Mesenchymal stem cell (in vitro differentiated cells and primary cell): ENCODE measurements at regions not wholly inside any gene's neighbourhood (a gene's known extent, or its start where the extent isn't known, plus 50 kb on each side); places are given as distances from the start of the nearest gene placed in this dataset.

Source experiments
- DNase-seq: peaks from one replicate; pipeline ENCODE4 v3.0.0-alpha.2; 2013
- H2AFZ ChIP-seq: one replicate; pipeline ENCODE4 v1.6.1; 2013; ENCODE audit warnings: low read depth, mild to moderate bottlenecking, control low read depth, inconsistent platforms, low read length, moderate library complexity
- H2AK5ac ChIP-seq: 2 replicates; pipeline ENCODE4 v1.6.1; 2013; ENCODE audit warnings: low read length, moderate library complexity, mild to moderate bottlenecking, inconsistent platforms; ENCODE audit not compliant: severe bottlenecking
- H2BK120ac ChIP-seq: one replicate; pipeline ENCODE4 v1.6.1; 2013; ENCODE audit warnings: low read depth, mild to moderate bottlenecking, inconsistent platforms, low read length, moderate library complexity
- H2BK12ac ChIP-seq, 2 experiments: one replicate each; pipeline ENCODE4 v1.6.1; 2013; ENCODE audit warnings: inconsistent platforms in 2 of 2, low read length in 2 of 2, mild to moderate bottlenecking in 2 of 2, moderate library complexity in 2 of 2, control low read depth in 1 of 2
- H2BK15ac ChIP-seq: one replicate; pipeline ENCODE4 v1.6.1; 2013; ENCODE audit warnings: mild to moderate bottlenecking, low read depth, inconsistent platforms; ENCODE audit not compliant: poor library complexity, severe bottlenecking
- H2BK5ac ChIP-seq: 2 replicates; pipeline ENCODE4 v1.6.1; 2013; ENCODE audit warnings: low read depth, mild to moderate bottlenecking, low read length, control low read depth, inconsistent platforms; ENCODE audit not compliant: poor library complexity, severe bottlenecking
- H3K14ac ChIP-seq, 2 experiments: one replicate each; pipeline ENCODE4 v1.6.1; 2013; ENCODE audit warnings: inconsistent platforms in 2 of 2, low read length in 2 of 2, control low read depth in 1 of 2, mild to moderate bottlenecking in 1 of 2, moderate library complexity in 1 of 2
- H3K18ac ChIP-seq, 2 experiments: one replicate each; pipeline ENCODE4 v1.6.1; 2013; ENCODE audit warnings: inconsistent platforms in 2 of 2, low read length in 2 of 2, control low read depth in 1 of 2, low read depth in 1 of 2, mild to moderate bottlenecking in 1 of 2
- H3K23ac ChIP-seq, 2 experiments: one replicate each; pipeline ENCODE4 v1.6.1; 2013; ENCODE audit warnings: inconsistent platforms in 2 of 2, low read length in 2 of 2, mild to moderate bottlenecking in 2 of 2, moderate library complexity in 2 of 2, control low read depth in 1 of 2
- H3K27ac ChIP-seq: 2 replicates; pipeline ENCODE4 v1.5.1; 2013; ENCODE audit warnings: mild to moderate bottlenecking, moderate library complexity, low read length, control low read depth, inconsistent platforms; ENCODE audit not compliant: poor library complexity, severe bottlenecking
- H3K27me3 ChIP-seq, 2 experiments: 2 replicates each; pipeline versions ENCODE4 v1.6.1 to v1.7.0; 2013; ENCODE audit warnings: low read length in 2 of 2, mild to moderate bottlenecking in 2 of 2, moderate library complexity in 2 of 2, control low read depth in 1 of 2, inconsistent platforms in 1 of 2; ENCODE audit not compliant: control insufficient read depth in 1 of 2, insufficient read depth in 1 of 2
- H3K36me3 ChIP-seq, 2 experiments: 2 replicates each; pipeline versions ENCODE4 v1.6.1 to v1.7.0; 2013; ENCODE audit warnings: low read length in 2 of 2, control low read depth in 1 of 2, inconsistent platforms in 1 of 2, low read depth in 1 of 2, mild to moderate bottlenecking in 1 of 2; ENCODE audit not compliant: insufficient read depth in 2 of 2, control insufficient read depth in 1 of 2
- H3K4ac ChIP-seq, 2 experiments: one replicate each; pipeline ENCODE4 v1.6.1; 2013; ENCODE audit warnings: inconsistent platforms in 2 of 2, low read length in 2 of 2, mild to moderate bottlenecking in 2 of 2, moderate library complexity in 2 of 2, control low read depth in 1 of 2, low read depth in 1 of 2
- H3K4me1 ChIP-seq: 2 replicates; pipeline ENCODE4 v1.6.1; 2013; ENCODE audit warnings: low read depth, low read length, control low read depth; ENCODE audit not compliant: control insufficient read depth, insufficient read depth
- H3K4me2 ChIP-seq: 2 replicates; pipeline ENCODE4 v1.6.1; 2013; ENCODE audit warnings: low read length, mild to moderate bottlenecking, inconsistent platforms; ENCODE audit not compliant: poor library complexity, severe bottlenecking
- H3K4me3 ChIP-seq, 2 experiments: 2 replicates each; pipeline versions ENCODE4 v1.5.1 to v1.7.0; 2013; ENCODE audit warnings: low read length in 2 of 2, mild to moderate bottlenecking in 2 of 2, control low read depth in 1 of 2, low read depth in 1 of 2; ENCODE audit not compliant: insufficient read depth in 1 of 2
- H3K79me1 ChIP-seq: replicated peaks from 2 replicates; pipeline ENCODE4 v1.6.1; 2013; ENCODE audit warnings: mild to moderate bottlenecking, control low read depth, low read length, inconsistent platforms; ENCODE audit not compliant: poor library complexity, severe bottlenecking
- H3K9ac ChIP-seq: 2 replicates; pipeline ENCODE4 v1.7.0; 2013; ENCODE audit warnings: mild to moderate bottlenecking, low read length, moderate library complexity
- H3K9me3 ChIP-seq: 2 replicates; pipeline ENCODE4 v1.7.0; 2013; ENCODE audit warnings: mild to moderate bottlenecking, low read length; ENCODE audit not compliant: control insufficient read depth
- H4K8ac ChIP-seq: one replicate; pipeline ENCODE4 v1.6.1; 2013; ENCODE audit warnings: inconsistent platforms, mild to moderate bottlenecking, low read length, moderate library complexity
- H4K91ac ChIP-seq: one replicate; pipeline ENCODE4 v1.6.1; 2013; ENCODE audit warnings: mild to moderate bottlenecking, low read length, inconsistent platforms
- WGBS: methylation state at CpG from one replicate; pipeline ENCODE4 v1.1.7; 2013; ENCODE audit warnings: mixed read lengths; 5-methylcytosine and 5-hydroxymethylcytosine counted together

DNA sequence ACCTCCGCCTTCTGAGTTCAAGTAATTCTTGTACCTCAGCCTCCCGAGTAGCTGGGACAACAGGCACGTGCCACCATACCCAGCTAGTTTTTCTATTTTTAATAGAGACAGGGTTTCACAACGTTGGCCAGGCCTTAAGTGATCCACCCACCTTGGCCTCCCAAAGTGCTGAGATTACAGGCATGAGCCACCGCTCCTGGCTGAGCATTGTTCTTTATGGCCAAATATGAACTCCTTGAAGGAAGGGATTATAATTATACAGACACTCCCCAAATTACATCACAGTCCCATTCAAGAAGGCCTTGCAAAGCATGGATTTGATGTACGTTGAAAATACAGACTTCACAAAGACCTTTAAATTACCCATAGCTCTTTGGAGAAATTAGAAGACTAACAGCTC lies 381.7 kb downstream of the TXNL1 start:
- Histone ChIP-seq H3K9ac (peak overlapping the region; percentile 47), H2BK5ac (no peak overlapping the region), H3K18ac (no peak overlapping the region), H2BK12ac (no peak overlapping the region), H4K91ac (no peak overlapping the region), H2AK5ac (no peak overlapping the region), H3K79me1 (no peaks in the 10 kb centered on the region), H4K8ac (no peak overlapping the region), H3K4me3 (no peak overlapping the region), H3K9me3 (no peaks in the 10 kb centered on the region), H3K4me2 (no peak overlapping the region), H2AFZ (no peak overlapping the region), H3K4me1 (no peaks in the 10 kb centered on the region), H2BK15ac (no peak overlapping the region), H3K27ac (no peak overlapping the region), H3K23ac (no peak overlapping the region), H3K14ac (no peak overlapping the region), H3K36me3 (no peaks in the 10 kb centered on the region), H2BK120ac (no peak overlapping the region), H3K27me3 (no peaks in the 10 kb centered on the region), H3K4ac (no peak overlapping the region)
- no peak for DNase-seq
- 94% methylated on average over 6 of the region's 6 CpGs for WGBS

DNA sequence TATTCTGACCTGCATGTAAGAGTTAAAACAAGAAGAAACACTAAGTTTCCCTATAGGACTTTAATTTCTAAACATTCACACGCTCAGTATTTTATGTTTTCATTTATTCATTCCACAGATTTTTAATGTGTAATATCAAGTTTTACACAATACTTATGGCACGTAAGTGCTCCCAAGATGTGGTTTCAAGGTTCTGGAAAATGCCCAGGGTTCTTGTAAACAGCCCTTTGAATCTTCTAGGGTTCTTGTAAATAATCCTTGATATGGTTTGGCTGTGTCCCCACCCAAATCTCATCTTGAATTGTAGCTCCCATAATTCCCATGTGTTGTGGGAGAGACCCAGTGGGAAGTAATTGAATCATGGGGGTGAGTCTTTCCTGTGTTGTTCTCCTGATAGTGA lies 383.0 kb downstream of the TXNL1 start:
- no peak for DNase-seq
- no peaks in the 10 kb centered on the region for H3K36me3 ChIP-seq
- no peaks in the 10 kb centered on the region for H3K27me3 ChIP-seq
- 80% methylated on average over 1 of the region's 2 CpGs for WGBS
- H3K9ac ChIP-seq = no peak overlapping the region
- no peak overlapping the region for H3K4ac ChIP-seq
- no peaks in the 10 kb centered on the region for H3K79me1 ChIP-seq
- no peak overlapping the region for H4K8ac ChIP-seq
- H3K4me2 ChIP-seq = no peak overlapping the region
- no peak overlapping the region for H2BK120ac ChIP-seq
- H3K18ac ChIP-seq = no peak overlapping the region
- no peak overlapping the region for H2AFZ ChIP-seq
- no peak overlapping the region for H2BK5ac ChIP-seq
- no peak overlapping the region for H3K27ac ChIP-seq
- no peak overlapping the region for H3K23ac ChIP-seq
- no peak overlapping the region for H3K4me3 ChIP-seq
- no peak overlapping the region for H2BK12ac ChIP-seq
- no peak overlapping the region for H3K14ac ChIP-seq
- no peaks in the 10 kb centered on the region for H3K4me1 ChIP-seq
- no peaks in the 10 kb centered on the region for H3K9me3 ChIP-seq
- H2BK15ac ChIP-seq = no peak overlapping the region
- H4K91ac ChIP-seq = no peak overlapping the region
- no peak overlapping the region for H2AK5ac ChIP-seq

DNA sequence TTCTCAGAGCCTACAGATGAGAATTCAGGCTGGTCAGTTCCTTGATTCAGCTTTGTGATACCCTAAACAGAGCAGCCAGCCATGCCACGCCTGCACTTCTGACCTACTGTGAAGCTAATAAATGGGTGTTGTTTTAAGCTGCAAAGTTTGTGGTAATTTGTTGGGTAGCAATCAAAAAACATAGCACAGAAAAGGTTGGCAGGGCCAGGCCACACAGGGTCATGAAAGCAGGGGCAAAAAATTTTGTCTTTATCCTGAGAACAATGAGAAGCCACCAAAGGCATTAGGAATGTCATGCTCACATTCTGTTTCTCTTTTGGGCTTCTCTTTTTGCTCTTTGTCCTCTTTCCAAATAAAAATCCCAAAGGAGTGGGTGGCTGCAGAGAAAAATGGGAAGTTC lies 385.9 kb downstream of the TXNL1 start:
- no peak overlapping the region for H3K9ac ChIP-seq
- no peak overlapping the region for H2BK12ac ChIP-seq
- no peaks in the 10 kb centered on the region for H3K4me1 ChIP-seq
- no peak overlapping the region for H3K4me2 ChIP-seq
- H3K23ac ChIP-seq = no peak overlapping the region
- no peak overlapping the region for H2BK120ac ChIP-seq
- H3K9me3 ChIP-seq = no peaks in the 10 kb centered on the region
- WGBS = 88% methylated on average over 1 of the region's 1 CpG
- no peaks in the 10 kb centered on the region for H3K27me3 ChIP-seq
- DNase-seq = no peak
- no peak overlapping the region for H3K18ac ChIP-seq
- H2BK15ac ChIP-seq = no peak overlapping the region
- no peak overlapping the region for H2AFZ ChIP-seq
- H4K8ac ChIP-seq = no peak overlapping the region
- no peak overlapping the region for H4K91ac ChIP-seq
- H2AK5ac ChIP-seq = no peak overlapping the region
- no peak overlapping the region for H3K4ac ChIP-seq
- no peaks in the 10 kb centered on the region for H3K79me1 ChIP-seq
- no peak overlapping the region for H2BK5ac ChIP-seq
- H3K27ac ChIP-seq = no peak overlapping the region
- H3K36me3 ChIP-seq = no peaks in the 10 kb centered on the region
- H3K14ac ChIP-seq = no peak overlapping the region
- no peak overlapping the region for H3K4me3 ChIP-seq

DNA sequence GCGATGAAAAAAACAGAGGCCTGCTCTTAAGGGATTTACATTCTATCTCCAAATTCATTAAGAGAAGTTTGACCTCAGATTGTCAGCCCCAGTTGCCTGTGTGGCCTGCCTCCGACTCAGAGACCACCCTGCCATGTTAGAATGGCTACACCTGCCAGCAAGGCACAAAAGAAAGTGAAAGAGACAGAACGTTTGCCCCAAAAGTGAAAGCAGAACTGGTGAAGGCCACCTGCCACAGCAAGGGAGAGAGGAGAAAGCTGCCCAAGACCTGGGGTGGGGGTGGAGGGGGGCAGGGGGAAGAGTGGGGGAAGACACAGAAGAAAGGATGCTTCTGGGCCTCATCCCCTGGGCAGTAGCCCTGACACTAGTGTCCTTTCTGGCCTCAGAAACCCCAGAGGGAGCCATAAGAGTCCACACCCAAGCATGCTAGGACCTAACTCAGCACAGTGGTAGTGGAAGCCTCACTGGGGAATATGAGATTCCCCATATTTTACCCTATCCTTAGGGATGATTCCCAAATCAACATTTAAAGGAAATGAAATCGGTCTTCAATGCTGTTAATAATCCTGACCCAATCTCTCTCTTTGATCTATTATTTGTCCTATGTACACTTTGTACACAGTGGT lies 389.7 kb downstream of the TXNL1 start:
- 88% methylated on average over 4 of the region's 4 CpGs for WGBS
- H3K9me3 ChIP-seq = no peaks in the 10 kb centered on the region

More for the DNA sequence above, 389.7 kb downstream of the TXNL1 start:
- Histone ChIP-seq H2BK15ac (no peak overlapping the region), H4K8ac (no peak overlapping the region), H3K27ac (no peak overlapping the region), H2AK5ac (no peak overlapping the region), H3K4ac (peak overlapping the region in 1 of 2 experiments; percentile 41), H3K9ac (no peak overlapping the region), H2BK120ac (no peak overlapping the region), H3K4me2 (no peak overlapping the region), H2BK5ac (no peak overlapping the region), H3K18ac (no peak overlapping the region), H3K14ac (no peak overlapping the region), H3K4me3 (no peak overlapping the region), H4K91ac (no peak overlapping the region), H3K79me1 (no peaks in the 10 kb centered on the region), H2AFZ (no peak overlapping the region), H2BK12ac (no peak overlapping the region), H3K23ac (no peak overlapping the region), H3K27me3 (no peaks in the 10 kb centered on the region), H3K36me3 (no peaks in the 10 kb centered on the region), H3K4me1 (no peaks in the 10 kb centered on the region)
- DNase-seq = no peak
